CD14-positive monocyte (primary cell): ENCODE measurements at regions not wholly inside any gene's neighbourhood (a gene's known extent, or its start where the extent isn't known, plus 50 kb on each side); places are given as distances from the start of the nearest gene placed in this dataset.
A peak's percentile ranks its signal among the peaks of the same experiment; 100 is the strongest.

Experiments
- DNase-seq, 3 donors: peaks; one replicate each; pipeline ENCODE4 v3.0.0-alpha.2; 2011 to 2022
- H2AFZ ChIP-seq: 2 replicates; pipeline ENCODE4 v1.6.0; 2012; ENCODE audit warnings: mild to moderate bottlenecking, low read depth, low read length, inconsistent platforms; ENCODE audit not compliant: insufficient read depth, poor library complexity, severe bottlenecking
- H3K27ac ChIP-seq, 2 donors: 1 replicate in 1 of 2; 2 replicates in 1 of 2; pipeline ENCODE4 v1.5.1; 2012 to 2013; ENCODE audit warnings: low read length in 2 of 2, control low read depth in 1 of 2, inconsistent platforms in 1 of 2, low read depth in 1 of 2, mild to moderate bottlenecking in 1 of 2
- H3K27me3 ChIP-seq, 2 donors: one replicate each; pipeline versions ENCODE4 v1.6.0 to v1.6.1; 2011 to 2013; ENCODE audit warnings: low read length in 2 of 2; ENCODE audit not compliant: control insufficient read depth in 2 of 2, insufficient read depth in 2 of 2
- H3K36me3 ChIP-seq, 2 donors: replicated peaks in 1 of 2; 1 replicate in 1 of 2; 2 replicates in 1 of 2; pipeline versions ENCODE4 v1.5.1 to v1.6.1; 2012 to 2013; ENCODE audit warnings: low read length in 2 of 2, control low read depth in 1 of 2, inconsistent platforms in 1 of 2, mild to moderate bottlenecking in 1 of 2; ENCODE audit not compliant: insufficient read depth in 2 of 2, control insufficient read depth in 1 of 2
- H3K4me1 ChIP-seq, 2 donors: 1 replicate in 1 of 2; 2 replicates in 1 of 2; pipeline versions ENCODE4 v1.5.1 to v1.6.1; 2012 to 2013; ENCODE audit warnings: low read length in 2 of 2, control low read depth in 1 of 2, inconsistent platforms in 1 of 2, mild to moderate bottlenecking in 1 of 2, moderate library complexity in 1 of 2; ENCODE audit not compliant: insufficient read depth in 2 of 2, control insufficient read depth in 1 of 2
- H3K4me2 ChIP-seq: replicated peaks from 2 replicates; pipeline ENCODE3; 2012; ENCODE audit warnings: low read length, moderate library complexity, mild to moderate bottlenecking; ENCODE audit not compliant: poor library complexity, severe bottlenecking; ENCODE audit errors: extremely low read depth
- H3K4me3 ChIP-seq, 3 experiments: fragments of 200-600 bp in 1 of 3; sonication (generic) in 1 of 3; replicated peaks in 1 of 3; 1 replicate in 2 of 3; 2 replicates in 1 of 3; pipeline ENCODE4 v1.5.1; 2011 to 2013; ENCODE audit warnings: low read length in 3 of 3, mild to moderate bottlenecking in 3 of 3, control low read depth in 2 of 3, low read depth in 2 of 3, inconsistent platforms in 1 of 3, moderate library complexity in 1 of 3
- H3K79me2 ChIP-seq: 2 replicates; pipeline ENCODE4 v1.6.0; 2012; ENCODE audit warnings: mild to moderate bottlenecking, control low read depth, inconsistent platforms, low read length, moderate library complexity; ENCODE audit not compliant: insufficient read depth
- H3K9ac ChIP-seq: 2 replicates; pipeline ENCODE4 v1.6.0; 2017; ENCODE audit warnings: low read length, mild to moderate bottlenecking; ENCODE audit not compliant: insufficient read depth, poor library complexity, severe bottlenecking
- H3K9me3 ChIP-seq, 2 donors: replicated peaks in 1 of 2; 1 replicate in 1 of 2; 2 replicates in 1 of 2; pipeline versions ENCODE4 v1.5.1 to v1.6.1; 2012 to 2013; ENCODE audit warnings: low read length in 2 of 2, control low read depth in 1 of 2; ENCODE audit not compliant: control insufficient read depth in 1 of 2, insufficient read depth in 1 of 2
- H4K20me1 ChIP-seq: 2 replicates; pipeline ENCODE4 v1.6.0; 2012; ENCODE audit warnings: mild to moderate bottlenecking, low read length, control low read depth, moderate library complexity; ENCODE audit not compliant: insufficient read depth
- H3K27ac Mint-ChIP-seq, 7 donors: one replicate each; pipeline ENCODE4 v1.8.0; 2020; ENCODE audit warnings: mild to moderate bottlenecking in 7 of 7, mixed read lengths in 7 of 7, moderate library complexity in 6 of 7, inconsistent platforms in 2 of 7
- H3K27me3 Mint-ChIP-seq, 3 donors: one replicate each; pipeline ENCODE4 v1.8.0; 2021 to 2022; ENCODE audit warnings: low read depth in 3 of 3, mild to moderate bottlenecking in 3 of 3, mixed read lengths in 3 of 3, moderate library complexity in 3 of 3, inconsistent platforms in 1 of 3
- H3K36me3 Mint-ChIP-seq, 2 donors: one replicate each; pipeline ENCODE4 v1.8.0; 2020; ENCODE audit warnings: mixed read lengths in 2 of 2, inconsistent platforms in 1 of 2, mild to moderate bottlenecking in 1 of 2
- H3K4me1 Mint-ChIP-seq: one replicate; pipeline ENCODE4 v1.8.0; 2020; ENCODE audit warnings: mild to moderate bottlenecking, mixed read lengths
- H3K4me3 Mint-ChIP-seq, 2 donors: one replicate each; pipeline ENCODE4 v1.8.0; 2020; ENCODE audit warnings: mild to moderate bottlenecking in 2 of 2, mixed read lengths in 2 of 2, moderate library complexity in 1 of 2
- H3K9me3 Mint-ChIP-seq, 7 donors: one replicate each; pipeline ENCODE4 v1.8.0; 2020 to 2022; ENCODE audit warnings: mixed read lengths in 7 of 7, mild to moderate bottlenecking in 6 of 7, moderate library complexity in 6 of 7, inconsistent platforms in 2 of 7
- WGBS: methylation state at CpG from one replicate; pipeline ENCODE4 v1.1.5; 2013; ENCODE audit warnings: missing lambda C conversion rate; ENCODE audit not compliant: insufficient coverage; 5-methylcytosine and 5-hydroxymethylcytosine counted together
- intact Hi-C, 2 donors: fragments of 100-400 bp; cut with micrococcal nuclease; formaldehyde crosslinking; loops; one replicate each; pipeline versions ENCODE4 v1.15.0 to v1.15.1; 2023
- TF ChIP-seq, protein P1 (sequence below): fragments of 200-600 bp; IDR thresholded peaks from one replicate; pipeline ENCODE4 v1.8.0; 2022; ENCODE audit warnings: antibody characterized with exemption, mild to moderate bottlenecking

DNA sequence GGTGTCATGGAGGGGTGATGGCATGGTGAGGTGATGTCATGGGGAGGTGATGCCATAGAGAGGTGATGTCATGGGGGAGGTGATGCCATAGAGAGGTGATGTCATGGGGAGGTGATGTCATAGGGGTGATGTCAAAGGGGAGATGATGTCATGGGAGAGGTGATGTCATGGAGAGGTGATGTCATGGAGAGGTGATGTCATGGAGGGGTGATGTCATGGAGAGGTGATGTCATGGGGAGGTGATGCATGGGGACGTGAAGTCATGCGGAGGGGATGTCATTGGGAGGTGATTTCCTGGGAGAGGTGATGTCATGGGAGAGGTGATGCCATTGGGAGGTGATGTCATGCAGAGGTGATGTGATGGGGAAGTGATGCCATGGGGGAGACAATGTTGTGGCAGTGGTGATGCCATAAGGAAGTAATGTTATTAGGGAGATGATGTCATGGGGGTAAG, 92.1 kb upstream of the C1orf174 start:
- Histone ChIP-seq H3K4me3 (no peak overlapping the region), H4K20me1 (no peaks in the 10 kb centered on the region), H3K27ac (no peak overlapping the region), H3K9me3 (peaks cover 8 to 9% of the 10 kb centered on the region in 2 donors), H3K4me1 (no peaks in the 10 kb centered on the region), H3K9ac (no peak overlapping the region), H3K4me2 (no peak overlapping the region), H3K36me3 (no peaks in the 10 kb centered on the region), H3K79me2 (no peaks in the 10 kb centered on the region), H3K27me3 (no peaks in the 10 kb centered on the region), H2AFZ (no peak overlapping the region)
- H3K4me1 Mint-ChIP-seq = no peaks in the 10 kb centered on the region
- H3K27me3 Mint-ChIP-seq = peaks cover 4 to 9% (median 7%) of the 10 kb centered on the region in 3 donors
- peak overlapping the region in 1 of 7 donors; percentile 4 for H3K27ac Mint-ChIP-seq
- no peaks in the 10 kb centered on the region for H3K36me3 Mint-ChIP-seq
- intact Hi-C loops = no loop called here
- peaks cover 5 to 11% (median 10%) of the 10 kb centered on the region in 7 donors for H3K9me3 Mint-ChIP-seq
- no peak overlapping the region for H3K4me3 Mint-ChIP-seq
- TF ChIP-seq, protein P1, sequence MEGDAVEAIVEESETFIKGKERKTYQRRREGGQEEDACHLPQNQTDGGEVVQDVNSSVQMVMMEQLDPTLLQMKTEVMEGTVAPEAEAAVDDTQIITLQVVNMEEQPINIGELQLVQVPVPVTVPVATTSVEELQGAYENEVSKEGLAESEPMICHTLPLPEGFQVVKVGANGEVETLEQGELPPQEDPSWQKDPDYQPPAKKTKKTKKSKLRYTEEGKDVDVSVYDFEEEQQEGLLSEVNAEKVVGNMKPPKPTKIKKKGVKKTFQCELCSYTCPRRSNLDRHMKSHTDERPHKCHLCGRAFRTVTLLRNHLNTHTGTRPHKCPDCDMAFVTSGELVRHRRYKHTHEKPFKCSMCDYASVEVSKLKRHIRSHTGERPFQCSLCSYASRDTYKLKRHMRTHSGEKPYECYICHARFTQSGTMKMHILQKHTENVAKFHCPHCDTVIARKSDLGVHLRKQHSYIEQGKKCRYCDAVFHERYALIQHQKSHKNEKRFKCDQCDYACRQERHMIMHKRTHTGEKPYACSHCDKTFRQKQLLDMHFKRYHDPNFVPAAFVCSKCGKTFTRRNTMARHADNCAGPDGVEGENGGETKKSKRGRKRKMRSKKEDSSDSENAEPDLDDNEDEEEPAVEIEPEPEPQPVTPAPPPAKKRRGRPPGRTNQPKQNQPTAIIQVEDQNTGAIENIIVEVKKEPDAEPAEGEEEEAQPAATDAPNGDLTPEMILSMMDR = no peak
- WGBS = 96% methylated on average over 2 of the region's 2 CpGs
- peak in 1 of 3 donors; percentile 32 for DNase-seq

DNA sequence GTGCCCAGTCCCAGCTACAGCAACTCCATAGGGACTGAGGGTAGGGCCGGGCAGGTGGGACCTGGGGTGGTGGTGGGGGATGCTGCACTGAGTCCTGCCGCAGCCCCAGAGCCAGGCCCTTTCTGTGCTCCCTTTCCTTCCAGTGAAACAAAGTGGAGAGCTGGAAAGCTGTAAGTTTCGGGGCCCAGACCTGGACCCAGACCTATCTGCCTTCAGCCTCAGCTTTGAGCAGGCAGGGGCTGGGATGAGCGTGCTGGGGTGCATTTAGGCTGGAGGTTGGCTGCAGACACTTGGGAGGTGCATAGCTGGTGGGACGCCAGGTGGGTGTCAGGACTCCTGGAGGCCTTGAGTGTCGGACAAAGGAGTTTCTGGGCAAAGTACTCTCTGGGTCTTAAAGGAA, 92.7 kb upstream of the C1orf174 start:
- no peak overlapping the region for H3K4me3 Mint-ChIP-seq
- intact Hi-C loops = no loop called here

More for the DNA sequence above, 92.7 kb upstream of the C1orf174 start:
- peaks cover 8 to 9% of the 10 kb centered on the region in 2 donors for H3K9me3 ChIP-seq
- WGBS = 89% methylated on average over 5 of the region's 6 CpGs
- H3K27me3 ChIP-seq = no peaks in the 10 kb centered on the region
- TF ChIP-seq, protein P1 = no peak
- no peaks in the 10 kb centered on the region for H3K4me1 ChIP-seq
- no peak overlapping the region for H3K4me2 ChIP-seq
- H3K36me3 Mint-ChIP-seq = no peaks in the 10 kb centered on the region
- no peaks in the 10 kb centered on the region for H3K36me3 ChIP-seq
- H3K27me3 Mint-ChIP-seq = peaks cover 4 to 12% (median 7%) of the 10 kb centered on the region in 3 donors
- H4K20me1 ChIP-seq = no peaks in the 10 kb centered on the region
- H3K4me3 ChIP-seq = no peak overlapping the region
- no peaks in the 10 kb centered on the region for H3K4me1 Mint-ChIP-seq
- H2AFZ ChIP-seq = no peak overlapping the region
- H3K27ac ChIP-seq = no peak overlapping the region
- no peak for DNase-seq
- H3K9me3 Mint-ChIP-seq = peaks cover 5 to 11% (median 10%) of the 10 kb centered on the region in 7 donors
- H3K9ac ChIP-seq = no peak overlapping the region
- H3K79me2 ChIP-seq = no peaks in the 10 kb centered on the region
- no peak overlapping the region for H3K27ac Mint-ChIP-seq
